SH-SY5Y (cell line): ENCODE measurements at regions not wholly inside any gene's neighbourhood (a gene's known extent, or its start where the extent isn't known, plus 50 kb on each side); places are given as distances from the start of the nearest gene placed in this dataset.

Experiments
- GATA2 ChIP-seq: IDR thresholded peaks from 2 replicates; pipeline ENCODE4 v1.6.1; 2011; ENCODE audit warnings: mild to moderate bottlenecking, low read depth, low read length
- GATA3 ChIP-seq: IDR thresholded peaks from 2 replicates; pipeline ENCODE4 v1.6.1; 2011; ENCODE audit warnings: low read depth, mild to moderate bottlenecking, low read length, moderate library complexity

DNA sequence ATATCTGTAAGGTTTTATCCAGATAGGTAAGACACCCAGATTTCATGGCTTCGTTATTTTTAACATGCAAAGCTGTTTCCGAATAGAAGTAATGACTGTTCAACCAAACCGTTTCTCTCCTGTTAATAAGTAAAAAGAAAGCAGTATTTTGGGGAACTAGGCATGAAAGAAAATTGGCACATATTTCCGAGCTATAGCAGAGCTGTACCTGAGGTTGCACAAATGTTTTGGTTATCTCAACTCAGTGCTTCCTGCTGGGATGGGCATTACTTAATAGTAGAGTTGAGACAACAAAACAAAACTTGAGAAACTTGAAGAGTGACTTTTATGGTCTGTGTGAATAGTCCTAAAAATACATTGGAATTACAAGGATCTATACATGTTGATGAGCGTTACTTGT, 564.3 kb upstream of the SORCS1 start:
- TF ChIP-seq GATA2, result no peak
- no peak for TF ChIP-seq GATA3
